Gastrocnemius medialis (tissue), 4 donors: ENCODE measurements at regions not wholly inside any gene's neighbourhood (a gene's known extent, or its start where the extent isn't known, plus 50 kb on each side); places are given as distances from the start of the nearest gene placed in this dataset.

Source experiments
- ATAC-seq, 2 donors: fragments of 150-250 bp; one replicate each; pipeline ENCODE4 v1.9.1; 2016
- DNase-seq, 2 donors: peaks; one replicate each; pipeline ENCODE4 v3.0.0-alpha.2; 2019
- H3K27ac ChIP-seq, 4 donors: fragments of 200-600 bp; sonication (generic); 1 replicate in 1 of 4; 2 replicates in 3 of 4; pipeline ENCODE4 v1.5.1; 2016 to 2018; ENCODE audit warnings: mild to moderate bottlenecking in 2 of 4, moderate library complexity in 1 of 4
- H3K27me3 ChIP-seq, 3 donors: fragments of 200-600 bp; sonication (generic) in 2 of 3; 1 replicate in 1 of 3; 2 replicates in 2 of 3; pipeline versions ENCODE4 v1.5.1 to v1.6.0; 2016 to 2019; ENCODE audit warnings: mild to moderate bottlenecking in 1 of 3, moderate library complexity in 1 of 3
- H3K36me3 ChIP-seq, 2 donors: fragments of 200-600 bp; sonication (generic) in 1 of 2; one replicate each; pipeline ENCODE4 v1.5.1; 2017 to 2018
- H3K4me1 ChIP-seq, 2 donors: fragments of 200-600 bp; sonication (generic) in 1 of 2; one replicate each; pipeline ENCODE4 v1.5.1; 2016 to 2017; ENCODE audit warnings: mild to moderate bottlenecking in 2 of 2
- H3K4me3 ChIP-seq, 4 donors: fragments of 200-600 bp; sonication (generic) in 3 of 4; 1 replicate in 1 of 4; 2 replicates in 3 of 4; pipeline ENCODE4 v1.5.1; 2016 to 2019; ENCODE audit warnings: mild to moderate bottlenecking in 2 of 4
- H3K9me3 ChIP-seq, 3 donors: fragments of 200-600 bp; sonication (generic) in 2 of 3; 1 replicate in 1 of 3; 2 replicates in 2 of 3; pipeline ENCODE4 v1.5.1; 2016 to 2019
- POLR2A ChIP-seq, 2 donors: fragments of 450-650 bp; IDR thresholded peaks; one replicate each; pipeline ENCODE4 v1.6.1; 2017; ENCODE audit warnings: antibody characterized with exemption in 2 of 2, mild to moderate bottlenecking in 2 of 2, moderate library complexity in 2 of 2
- in situ Hi-C, 4 donors: fragments of 200-750 bp; cut with MboI; loops; one replicate each; pipeline versions ENCODE4 v1.15.0 to v1.8.0; 2017; ENCODE audit warnings: low sequenced_read_pairs in 4 of 4
- intact Hi-C: fragments of 100-400 bp; cut with DNase I; formaldehyde crosslinking; loops from one replicate; pipeline ENCODE4 v1.15.1; 2023; ENCODE audit warnings: low total_unique reads
- TF ChIP-seq, protein P1 (sequence below), 5 experiments: fragments of 450-650 bp in 3 of 5; fragments of 200-600 bp in 2 of 5; sonication (generic) in 2 of 5; IDR thresholded peaks in 4 of 5; conservative IDR thresholded peaks in 1 of 5; 1 replicate in 4 of 5; 2 replicates in 1 of 5; pipeline ENCODE4 v1.5.1; 2016 to 2019; ENCODE audit warnings: antibody characterized with exemption in 5 of 5, mild to moderate bottlenecking in 3 of 5, moderate library complexity in 3 of 5

DNA sequence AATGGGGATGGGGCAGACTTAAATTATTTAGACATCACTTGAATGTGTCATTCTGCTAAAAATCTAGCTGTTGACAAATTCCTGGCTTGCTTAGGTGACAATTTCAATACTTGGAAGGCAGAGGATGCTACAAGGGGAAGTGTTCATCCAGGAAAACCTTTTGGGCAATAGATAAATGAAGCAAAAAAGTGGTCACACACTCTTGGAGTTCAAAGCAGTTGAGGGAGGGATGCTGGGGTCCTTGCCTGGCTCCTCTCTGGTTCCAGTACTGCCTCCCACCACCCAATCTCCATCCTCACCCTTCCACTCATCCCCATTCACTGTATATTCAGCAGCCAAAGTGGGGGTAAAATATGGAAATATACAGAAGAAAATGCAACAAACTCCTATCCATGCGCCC is 52.6 kb upstream of the FRMD4B start:
- ATAC-seq: no peak
- no peaks in the 10 kb centered on the region for H3K9me3 ChIP-seq
- in situ Hi-C loops: loop anchor here in 1 of 4 donors (10.0 kb wide), 1 partner anchor 274 kb away; no protein-coding TSS in a partner anchor

DNA sequence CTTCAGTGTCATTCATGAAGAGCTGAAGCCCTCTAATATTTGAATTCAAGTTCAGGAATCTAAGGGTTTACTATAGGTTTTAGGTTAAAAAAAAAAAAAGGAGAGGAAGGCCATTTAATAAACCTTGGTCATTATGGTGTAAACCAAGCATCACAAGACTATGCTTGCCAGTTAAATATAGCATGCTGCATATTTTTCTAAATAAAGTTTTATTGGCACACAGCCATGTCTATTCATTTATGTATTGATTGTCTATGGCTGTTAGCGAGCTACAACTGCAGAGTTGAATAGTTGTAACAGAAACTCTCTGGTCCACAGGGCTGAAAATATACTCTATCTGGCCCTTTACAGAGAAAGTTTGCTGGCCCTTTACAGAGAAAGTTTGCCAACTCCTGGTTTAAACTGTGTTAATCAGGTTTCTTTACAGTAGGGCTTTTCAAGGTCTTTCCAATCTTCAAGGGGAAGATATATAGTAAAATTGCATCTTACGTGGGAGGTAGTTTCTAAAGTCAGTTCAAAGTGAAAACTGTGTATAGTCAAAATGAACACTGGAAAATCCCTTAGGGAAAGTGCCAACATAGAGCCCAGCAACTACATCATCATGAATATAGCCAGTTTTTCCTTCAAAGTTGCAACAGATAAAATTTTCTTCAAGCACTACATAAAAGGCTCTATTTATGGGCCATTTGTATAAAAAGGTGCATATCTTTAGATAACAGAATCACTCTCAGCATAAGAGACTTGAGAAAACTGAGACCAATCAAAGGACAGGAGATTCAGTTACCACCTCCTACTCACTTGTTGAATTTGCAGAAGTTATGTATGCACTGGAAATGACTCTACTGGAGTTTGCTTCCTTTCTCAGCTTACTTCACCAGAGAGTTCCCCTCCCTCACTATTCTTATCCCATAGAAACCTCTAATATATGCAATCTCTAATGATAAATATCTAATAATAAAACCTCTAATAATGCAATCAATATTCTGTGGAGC is 49.7 kb upstream of the FRMD4B start:
- in situ Hi-C loops (loop anchor here in 1 of 4 donors (10.0 kb wide), 1 partner anchor 271 kb away; no protein-coding TSS in a partner anchor), intact Hi-C loops (no loop called here)
- DNase-seq (no peak), ATAC-seq (no peak)
- Histone ChIP-seq H3K9me3 (no peaks in the 10 kb centered on the region), H3K27me3 (no peaks in the 10 kb centered on the region), H3K27ac (no peak overlapping the region), H3K4me1 (no peaks in the 10 kb centered on the region), H3K4me3 (no peak overlapping the region), H3K36me3 (no peaks in the 10 kb centered on the region)
- no peak for TF ChIP-seq POLR2A (IDR thresholded peaks at IDR 0.05)
- TF ChIP-seq, protein P1, sequence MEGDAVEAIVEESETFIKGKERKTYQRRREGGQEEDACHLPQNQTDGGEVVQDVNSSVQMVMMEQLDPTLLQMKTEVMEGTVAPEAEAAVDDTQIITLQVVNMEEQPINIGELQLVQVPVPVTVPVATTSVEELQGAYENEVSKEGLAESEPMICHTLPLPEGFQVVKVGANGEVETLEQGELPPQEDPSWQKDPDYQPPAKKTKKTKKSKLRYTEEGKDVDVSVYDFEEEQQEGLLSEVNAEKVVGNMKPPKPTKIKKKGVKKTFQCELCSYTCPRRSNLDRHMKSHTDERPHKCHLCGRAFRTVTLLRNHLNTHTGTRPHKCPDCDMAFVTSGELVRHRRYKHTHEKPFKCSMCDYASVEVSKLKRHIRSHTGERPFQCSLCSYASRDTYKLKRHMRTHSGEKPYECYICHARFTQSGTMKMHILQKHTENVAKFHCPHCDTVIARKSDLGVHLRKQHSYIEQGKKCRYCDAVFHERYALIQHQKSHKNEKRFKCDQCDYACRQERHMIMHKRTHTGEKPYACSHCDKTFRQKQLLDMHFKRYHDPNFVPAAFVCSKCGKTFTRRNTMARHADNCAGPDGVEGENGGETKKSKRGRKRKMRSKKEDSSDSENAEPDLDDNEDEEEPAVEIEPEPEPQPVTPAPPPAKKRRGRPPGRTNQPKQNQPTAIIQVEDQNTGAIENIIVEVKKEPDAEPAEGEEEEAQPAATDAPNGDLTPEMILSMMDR (IDR thresholded peaks at IDR 0.05 in 4 of 5, conservative IDR thresholded peaks at IDR 0.05 in 1 of 5): no peak

More for the DNA sequence above, 52.6 kb upstream of the FRMD4B start:
- Histone ChIP-seq H3K27me3 (no peaks in the 10 kb centered on the region), H3K36me3 (no peaks in the 10 kb centered on the region), H3K4me3 (no peak overlapping the region), H3K27ac (no peak overlapping the region), H3K4me1 (no peaks in the 10 kb centered on the region)
- no peak for DNase-seq
- intact Hi-C loops: no loop called here
- TF ChIP-seq POLR2A (IDR thresholded peaks at IDR 0.05): no peak
- TF ChIP-seq, protein P1 (IDR thresholded peaks at IDR 0.05 in 4 of 5, conservative IDR thresholded peaks at IDR 0.05 in 1 of 5): no peak
